Neutrophil (primary cell): ENCODE measurements at regions not wholly inside any gene's neighbourhood (a gene's known extent, or its start where the extent isn't known, plus 50 kb on each side); places are given as distances from the start of the nearest gene placed in this dataset.

Source experiments
- H3K27ac ChIP-seq: fragments of 200-600 bp; sonication (generic); 2 replicates; pipeline ENCODE4 v1.5.1; 2016; ENCODE audit warnings: mild to moderate bottlenecking, moderate library complexity
- H3K27me3 ChIP-seq: fragments of 200-600 bp; sonication (generic); 2 replicates; pipeline ENCODE4 v1.6.0; 2016; ENCODE audit warnings: mild to moderate bottlenecking
- H3K36me3 ChIP-seq: fragments of 200-600 bp; sonication (generic); 2 replicates; pipeline ENCODE4 v1.5.1; 2017
- H3K4me1 ChIP-seq, 2 experiments: fragments of 200-600 bp in 1 of 2; sonication (generic) in 1 of 2; 1 replicate in 1 of 2; 2 replicates in 1 of 2; pipeline versions ENCODE4 v1.5.1 to v1.6.1; 2013 to 2016; ENCODE audit warnings: low read depth in 1 of 2, low read length in 1 of 2, mild to moderate bottlenecking in 1 of 2, moderate library complexity in 1 of 2; ENCODE audit not compliant: control insufficient read depth in 1 of 2, insufficient read depth in 1 of 2
- H3K4me3 ChIP-seq, 2 experiments: fragments of 200-600 bp in 1 of 2; sonication (generic) in 1 of 2; 1 replicate in 1 of 2; 2 replicates in 1 of 2; pipeline ENCODE4 v1.5.1; 2013 to 2016; ENCODE audit warnings: low read depth in 1 of 2, low read length in 1 of 2, mild to moderate bottlenecking in 1 of 2, moderate library complexity in 1 of 2
- H3K9me3 ChIP-seq: fragments of 200-600 bp; sonication (generic); 2 replicates; pipeline ENCODE4 v1.5.1; 2016
- CTCF ChIP-seq: fragments of 200-600 bp; sonication (generic); IDR thresholded peaks from 2 replicates; pipeline ENCODE4 v1.5.1; 2016; ENCODE audit warnings: antibody characterized with exemption

DNA sequence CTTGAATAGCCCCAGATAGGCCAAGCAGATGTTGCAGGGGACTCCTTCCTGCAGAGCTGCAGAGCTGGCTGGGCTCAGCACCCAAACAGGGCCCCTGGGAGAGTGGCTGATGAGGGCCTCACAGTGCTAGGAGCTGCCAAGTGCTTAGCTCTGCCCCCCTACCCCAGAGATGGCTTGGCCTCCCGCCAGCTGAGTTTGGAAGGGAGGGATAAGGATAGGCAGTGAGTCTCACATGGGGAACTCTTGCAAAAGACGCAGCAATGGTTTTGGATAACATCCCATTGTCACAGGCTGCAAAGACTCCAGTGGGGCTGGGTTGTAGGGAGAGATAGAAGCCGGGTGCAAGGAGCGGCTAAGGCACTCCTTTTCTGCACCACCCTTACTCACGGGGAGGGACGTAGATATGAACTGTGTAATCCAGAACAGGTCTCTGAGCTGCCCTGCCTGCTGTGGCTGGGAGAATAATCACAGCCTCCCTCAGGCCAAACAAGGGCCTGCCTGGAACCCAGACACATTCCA lies 52.9 kb upstream of the MAF start:
- H3K9me3 ChIP-seq, result no peaks in the 10 kb centered on the region
- no peak overlapping the region for H3K4me3 ChIP-seq
- no peaks in the 10 kb centered on the region for H3K36me3 ChIP-seq
- H3K27ac ChIP-seq, result no peak overlapping the region
- no peak for TF ChIP-seq CTCF
- H3K4me1 ChIP-seq, result no peaks in the 10 kb centered on the region
- no peaks in the 10 kb centered on the region for H3K27me3 ChIP-seq

DNA sequence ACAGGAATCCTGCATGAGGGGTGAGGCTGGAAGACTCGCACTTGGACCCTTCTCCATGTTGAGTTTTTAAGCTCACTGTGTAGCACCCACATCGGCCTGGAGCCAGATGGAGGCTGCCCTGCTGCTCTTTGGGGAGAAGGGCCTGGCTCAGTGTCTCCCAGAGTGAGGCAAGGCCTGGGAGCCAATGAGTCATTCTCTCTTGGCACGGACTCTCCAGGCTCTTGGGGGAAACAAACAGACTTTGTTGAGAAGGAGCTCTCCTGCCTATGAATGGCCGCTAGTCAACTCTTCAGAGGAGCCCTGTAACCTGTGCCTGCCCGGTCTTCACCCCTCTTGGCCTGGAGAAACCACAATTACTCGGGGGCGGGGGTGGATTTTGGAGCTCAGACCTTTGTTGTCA lies 50.8 kb upstream of the MAF start:
- Histone ChIP-seq H3K4me3 (no peak overlapping the region), H3K27me3 (no peaks in the 10 kb centered on the region), H3K36me3 (no peaks in the 10 kb centered on the region), H3K4me1 (no peaks in the 10 kb centered on the region), H3K9me3 (no peaks in the 10 kb centered on the region), H3K27ac (no peak overlapping the region)
- TF ChIP-seq CTCF, result no peak
